ENCODE measurements at regions not wholly inside any gene's neighbourhood (a gene's known extent, or its start where the extent isn't known, plus 50 kb on each side); places are given as distances from the start of the nearest gene placed in this dataset.

GRCh38 chr13:84973661-84974060, 825.6 kb downstream of the SLITRK6 start:
- Mint-ChIP-seq H3K4me1 (ENCODE audit: low read depth) (no peaks in the 10 kb centered on the region), H3K4me3 (no peak overlapping the region)
- no peak for DNase-seq

GRCh38 chr13:84972907-84973306, 826.3 kb downstream of the SLITRK6 start:
- peaks cover 0 to 1% of the 10 kb centered on the region in 2 donors for H3K36me3 Mint-ChIP-seq (ENCODE audit: insufficient read depth in 2 of 2)
- no peaks in the 10 kb centered on the region for H3K4me1 Mint-ChIP-seq (ENCODE audit: low read depth)

More at GRCh38 chr13:84973661-84974060, 825.6 kb downstream of the SLITRK6 start:
- H3K36me3 Mint-ChIP-seq (ENCODE audit: insufficient read depth in 2 of 2): peaks cover 0 to 1% of the 10 kb centered on the region in 2 donors
- ATAC-seq (replicated peaks in 1 of 2): no peak
- H3K9me3 Mint-ChIP-seq: peaks cover 0 to 1% of the 10 kb centered on the region in 2 donors
- no peaks in the 10 kb centered on the region for H3K27me3 Mint-ChIP-seq (ENCODE audit: low read depth)
- no peak overlapping the region for H3K27ac Mint-ChIP-seq

GRCh38 chr13:84962849-84963248, 836.4 kb downstream of the SLITRK6 start:
- Mint-ChIP-seq H3K27me3 (ENCODE audit: low read depth) (no peaks in the 10 kb centered on the region), H3K36me3 (ENCODE audit: insufficient read depth in 2 of 2) (no peaks in the 10 kb centered on the region), H3K27ac (no peak overlapping the region), H3K9me3 (peaks cover 0 to under 1% of the 10 kb centered on the region in 2 donors), H3K4me3 (no peak overlapping the region), H3K4me1 (ENCODE audit: low read depth) (no peaks in the 10 kb centered on the region)
- DNase-seq (no peak), ATAC-seq (replicated peaks in 1 of 2) (no peak)

More at GRCh38 chr13:84972907-84973306, 826.3 kb downstream of the SLITRK6 start:
- ATAC-seq (replicated peaks in 1 of 2): no peak
- H3K27ac Mint-ChIP-seq: no peak overlapping the region
- DNase-seq: no peak
- no peak overlapping the region for H3K4me3 Mint-ChIP-seq
- H3K27me3 Mint-ChIP-seq (ENCODE audit: low read depth): no peaks in the 10 kb centered on the region
- peaks cover 1% of the 10 kb centered on the region in 2 donors for H3K9me3 Mint-ChIP-seq

GRCh38 chr13:84962141-84962750, 837.0 kb downstream of the SLITRK6 start:
- no peak overlapping the region for H3K27ac Mint-ChIP-seq
- H3K9me3 Mint-ChIP-seq: no peaks in the 10 kb centered on the region
- no peaks in the 10 kb centered on the region for H3K36me3 Mint-ChIP-seq (ENCODE audit: insufficient read depth in 2 of 2)
- DNase-seq (no peak), ATAC-seq (replicated peaks in 1 of 2) (no peak)
- H3K4me1 Mint-ChIP-seq (ENCODE audit: low read depth): no peaks in the 10 kb centered on the region
- no peaks in the 10 kb centered on the region for H3K27me3 Mint-ChIP-seq (ENCODE audit: low read depth)
- no peak overlapping the region for H3K4me3 Mint-ChIP-seq

- Mint-ChIP-seq H3K4me3 (no peak overlapping the region), H3K4me1 (ENCODE audit: low read depth) (no peaks in the 10 kb centered on the region), H3K27ac (no peak overlapping the region), H3K9me3 (no peaks in the 10 kb centered on the region), H3K36me3 (ENCODE audit: insufficient read depth in 2 of 2) (no peaks in the 10 kb centered on the region), H3K27me3 (ENCODE audit: low read depth) (no peaks in the 10 kb centered on the region)
- ATAC-seq (replicated peaks in 1 of 2): no peak
- DNase-seq: no peak
Observed at GRCh38 chr13:84961023-84961422, 838.2 kb downstream of the SLITRK6 start.

GRCh38 chr13:84959818-84960217, 839.4 kb downstream of the SLITRK6 start:
- no peaks in the 10 kb centered on the region for H3K27me3 Mint-ChIP-seq (ENCODE audit: low read depth)
- no peak overlapping the region for H3K4me3 Mint-ChIP-seq
- H3K9me3 Mint-ChIP-seq: no peaks in the 10 kb centered on the region
- H3K4me1 Mint-ChIP-seq (ENCODE audit: low read depth): no peaks in the 10 kb centered on the region
- H3K36me3 Mint-ChIP-seq (ENCODE audit: insufficient read depth in 2 of 2): no peaks in the 10 kb centered on the region
- DNase-seq: no peak
- no peak for ATAC-seq (replicated peaks in 1 of 2)
- H3K27ac Mint-ChIP-seq: no peak overlapping the region

GRCh38 chr13:84954636-84955035, 844.6 kb downstream of the SLITRK6 start:
- Mint-ChIP-seq H3K4me1 (ENCODE audit: low read depth) (no peaks in the 10 kb centered on the region), H3K36me3 (ENCODE audit: insufficient read depth in 2 of 2) (no peaks in the 10 kb centered on the region), H3K4me3 (no peak overlapping the region), H3K27ac (no peak overlapping the region), H3K9me3 (peaks cover 1 to 3% of the 10 kb centered on the region in 2 donors), H3K27me3 (ENCODE audit: low read depth) (no peaks in the 10 kb centered on the region)
- DNase-seq (no peak), ATAC-seq (replicated peaks in 1 of 2) (no peak)

GRCh38 chr13:84951128-84951527, 848.1 kb downstream of the SLITRK6 start:
- Mint-ChIP-seq H3K36me3 (ENCODE audit: insufficient read depth in 2 of 2) (peaks cover 0 to 2% of the 10 kb centered on the region in 2 donors), H3K27me3 (ENCODE audit: low read depth) (no peaks in the 10 kb centered on the region), H3K27ac (no peak overlapping the region), H3K4me1 (ENCODE audit: low read depth) (no peaks in the 10 kb centered on the region), H3K4me3 (no peak overlapping the region), H3K9me3 (peaks cover 3 to 8% of the 10 kb centered on the region in 2 donors)
- ATAC-seq (replicated peaks in 1 of 2) (no peak), DNase-seq (no peak)

DNA sequence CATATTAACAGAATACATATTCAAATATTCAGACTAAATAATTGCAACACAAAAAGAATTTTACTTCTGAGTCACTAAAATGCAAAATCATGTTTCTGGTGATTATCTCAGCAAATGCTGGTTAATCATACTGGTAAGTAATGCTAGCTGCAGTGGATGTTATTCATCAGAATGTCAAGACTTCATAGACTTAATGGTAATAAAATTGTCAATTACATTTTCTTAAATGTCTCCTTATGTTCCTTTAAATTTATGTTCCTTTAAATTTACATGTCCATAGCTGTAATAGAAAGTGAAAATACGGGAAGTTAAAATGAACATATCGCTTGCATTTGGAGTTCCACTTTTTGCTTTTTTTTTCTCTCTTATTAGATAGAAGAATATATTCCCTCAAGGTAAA, 853.0 kb downstream of the SLITRK6 start:
- H3K27me3 Mint-ChIP-seq (ENCODE audit: low read depth): no peaks in the 10 kb centered on the region
- DNase-seq (no peak), ATAC-seq (replicated peaks in 1 of 2) (no peak)
- peaks cover 5 to 9% of the 10 kb centered on the region in 2 donors for H3K9me3 Mint-ChIP-seq
- no peaks in the 10 kb centered on the region for H3K4me1 Mint-ChIP-seq (ENCODE audit: low read depth)
- H3K27ac Mint-ChIP-seq: no peak overlapping the region
- H3K36me3 Mint-ChIP-seq (ENCODE audit: insufficient read depth in 2 of 2): peaks cover 0 to 2% of the 10 kb centered on the region in 2 donors
- no peak overlapping the region for H3K4me3 Mint-ChIP-seq

DNA sequence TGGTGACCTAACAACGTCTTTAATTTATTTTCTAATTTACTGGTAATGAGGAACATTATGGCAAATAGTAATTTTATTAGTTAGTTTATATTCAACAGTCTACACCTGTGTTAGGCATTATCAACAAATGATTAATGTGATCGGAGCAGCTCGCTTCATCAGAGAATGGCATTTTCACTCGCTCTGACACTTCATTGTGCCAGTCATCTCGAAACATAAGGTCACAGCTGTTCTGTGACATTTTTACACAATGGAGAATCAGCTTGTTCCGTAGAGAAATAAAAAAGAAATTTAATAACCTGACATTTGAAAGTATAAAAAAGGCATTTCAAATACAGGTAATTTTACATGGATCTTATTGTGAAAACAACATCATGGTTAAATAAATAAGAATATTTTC, 858.4 kb downstream of the SLITRK6 start:
- Mint-ChIP-seq H3K36me3 (ENCODE audit: insufficient read depth in 2 of 2) (no peaks in the 10 kb centered on the region), H3K4me3 (no peak overlapping the region), H3K27ac (no peak overlapping the region), H3K27me3 (ENCODE audit: low read depth) (no peaks in the 10 kb centered on the region), H3K4me1 (ENCODE audit: low read depth) (no peaks in the 10 kb centered on the region), H3K9me3 (peaks cover 1% of the 10 kb centered on the region in 2 donors)
- ATAC-seq (replicated peaks in 1 of 2): no peak
- no peak for DNase-seq

DNA sequence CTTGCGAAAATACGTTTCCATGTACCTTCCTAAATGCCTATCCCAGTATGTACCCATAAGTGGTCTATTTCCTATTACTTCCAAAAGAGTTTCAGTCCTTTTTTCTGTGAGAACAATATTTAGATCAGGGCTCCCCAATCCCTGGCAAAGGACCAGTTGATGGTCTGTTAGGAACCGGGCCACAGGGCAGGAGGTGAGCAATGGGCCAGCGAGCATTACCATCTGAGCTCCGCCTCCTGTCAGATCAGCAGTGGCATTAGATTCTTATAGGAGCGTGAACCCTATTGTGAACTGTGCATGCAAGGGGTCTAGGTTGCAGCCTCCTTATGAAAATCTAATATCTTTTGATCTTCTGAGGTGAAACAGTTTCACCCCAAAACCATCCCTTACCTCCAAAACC, 859.1 kb downstream of the SLITRK6 start:
- no peaks in the 10 kb centered on the region for H3K4me1 Mint-ChIP-seq (ENCODE audit: low read depth)
- DNase-seq: no peak
- H3K27ac Mint-ChIP-seq: no peak overlapping the region
- H3K27me3 Mint-ChIP-seq (ENCODE audit: low read depth): no peaks in the 10 kb centered on the region
- H3K4me3 Mint-ChIP-seq: no peak overlapping the region
- H3K36me3 Mint-ChIP-seq (ENCODE audit: insufficient read depth in 2 of 2): no peaks in the 10 kb centered on the region
- peaks cover 1% of the 10 kb centered on the region in 2 donors for H3K9me3 Mint-ChIP-seq
- ATAC-seq (replicated peaks in 1 of 2): no peak

DNA sequence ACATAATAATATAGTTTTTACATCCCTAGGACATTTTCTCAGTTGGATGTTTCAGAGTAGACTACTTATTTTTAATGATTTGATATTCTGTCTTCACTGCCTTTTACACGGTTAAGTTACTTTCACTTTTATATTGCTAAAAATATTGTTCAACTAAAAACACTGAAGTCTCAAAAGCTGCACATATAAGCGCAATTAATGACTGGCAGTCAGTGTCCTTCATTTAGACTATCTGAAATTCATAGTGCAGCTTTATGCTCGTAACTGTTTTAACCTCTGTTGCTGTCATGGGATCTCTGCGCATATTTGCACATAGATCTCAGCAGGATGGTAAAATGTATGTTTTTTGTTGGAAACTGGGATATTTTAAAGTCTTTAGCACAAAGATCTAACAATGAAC, 864.3 kb downstream of the SLITRK6 start:
- Mint-ChIP-seq H3K36me3 (ENCODE audit: insufficient read depth in 2 of 2) (no peaks in the 10 kb centered on the region), H3K27me3 (ENCODE audit: low read depth) (no peaks in the 10 kb centered on the region), H3K4me1 (ENCODE audit: low read depth) (no peaks in the 10 kb centered on the region), H3K9me3 (no peaks in the 10 kb centered on the region), H3K27ac (no peak overlapping the region), H3K4me3 (peak overlapping the region; percentile 58 to 59)
- ATAC-seq (replicated peaks in 1 of 2) (no peak), DNase-seq (no peak)

DNA sequence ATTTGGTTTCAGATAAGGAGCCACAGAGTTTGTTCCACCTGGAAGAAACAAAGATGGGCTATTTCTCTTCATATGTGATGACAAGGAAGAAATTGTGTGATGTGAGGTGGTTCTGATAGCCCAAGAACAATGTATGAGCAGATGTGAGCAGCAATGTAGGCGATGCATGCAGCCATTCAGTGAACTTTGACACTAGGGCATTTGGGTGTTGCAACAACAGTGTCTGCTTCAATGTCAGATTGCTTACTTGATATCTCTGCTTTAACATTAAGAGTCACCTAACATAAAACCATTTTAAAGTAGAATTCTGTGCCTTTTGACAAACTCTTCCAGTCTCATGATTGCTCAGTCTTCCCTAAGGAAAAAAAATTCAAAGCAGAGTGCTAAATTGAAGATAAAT, 865.4 kb downstream of the SLITRK6 start:
- H3K4me3 Mint-ChIP-seq: no peak overlapping the region
- no peaks in the 10 kb centered on the region for H3K27me3 Mint-ChIP-seq (ENCODE audit: low read depth)
- no peak for ATAC-seq (replicated peaks in 1 of 2)
- no peak overlapping the region for H3K27ac Mint-ChIP-seq
- no peaks in the 10 kb centered on the region for H3K4me1 Mint-ChIP-seq (ENCODE audit: low read depth)
- no peak for DNase-seq
- H3K9me3 Mint-ChIP-seq: peaks cover 0 to 2% of the 10 kb centered on the region in 2 donors
- no peaks in the 10 kb centered on the region for H3K36me3 Mint-ChIP-seq (ENCODE audit: insufficient read depth in 2 of 2)

DNA sequence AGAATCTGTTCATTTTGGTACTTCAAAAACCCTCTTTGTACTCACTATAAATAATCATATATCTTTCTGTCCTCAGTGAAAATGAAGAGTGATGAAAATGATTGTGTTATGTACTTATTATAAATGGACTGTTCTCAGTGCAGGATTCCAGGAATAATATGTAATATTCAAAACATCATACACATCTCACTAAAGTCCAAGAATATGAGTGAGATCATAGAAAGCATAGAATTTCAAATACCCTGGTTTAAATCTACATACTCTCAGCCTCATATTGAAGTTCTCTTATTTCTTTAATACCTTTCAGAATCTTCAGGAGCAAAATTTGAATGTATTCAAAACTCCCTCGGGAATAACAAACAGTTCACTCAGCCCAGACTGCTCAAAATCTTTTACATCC, 868.0 kb downstream of the SLITRK6 start:
- Mint-ChIP-seq H3K9me3 (peaks cover 0 to 5% of the 10 kb centered on the region in 2 donors), H3K27me3 (ENCODE audit: low read depth) (no peaks in the 10 kb centered on the region)

More for the DNA sequence above, 868.0 kb downstream of the SLITRK6 start:
- Mint-ChIP-seq H3K27ac (no peak overlapping the region), H3K4me1 (ENCODE audit: low read depth) (no peaks in the 10 kb centered on the region), H3K36me3 (ENCODE audit: insufficient read depth in 2 of 2) (no peaks in the 10 kb centered on the region), H3K4me3 (no peak overlapping the region)
- DNase-seq (no peak), ATAC-seq (replicated peaks in 1 of 2) (no peak)
